Effector memory CD4-positive, alpha-beta T cell (primary cell): ENCODE measurements at regions not wholly inside any gene's neighbourhood (a gene's known extent, or its start where the extent isn't known, plus 50 kb on each side); places are given as distances from the start of the nearest gene placed in this dataset.
"Not testable (repeated sequence)": the region's sequence is repeated elsewhere in the genome, so short reads cannot be mapped to it uniquely, and the experiment has no call there.

Experiments
- DNase-seq, 3 donors: peaks; one replicate each; pipeline ENCODE4 v3.0.0-alpha.2; 2020
- H3K27ac ChIP-seq: 2 replicates; pipeline ENCODE4 v1.7.0; 2013; ENCODE audit warnings: mild to moderate bottlenecking, low read length, moderate library complexity; ENCODE audit not compliant: insufficient read depth, poor library complexity, severe bottlenecking
- H3K27me3 ChIP-seq: replicated peaks from 2 replicates; pipeline ENCODE4 v1.7.0; 2013; ENCODE audit warnings: mild to moderate bottlenecking, low read length; ENCODE audit not compliant: insufficient read depth, control insufficient read depth, poor library complexity, severe bottlenecking
- H3K36me3 ChIP-seq: 2 replicates; pipeline ENCODE4 v1.7.0; 2013; ENCODE audit warnings: mild to moderate bottlenecking, low read length, moderate library complexity; ENCODE audit not compliant: control insufficient read depth, insufficient read depth
- H3K4me1 ChIP-seq: 2 replicates; pipeline ENCODE4 v1.7.0; 2013; ENCODE audit warnings: low read length, mild to moderate bottlenecking; ENCODE audit not compliant: control insufficient read depth, insufficient read depth, poor library complexity, severe bottlenecking
- H3K4me3 ChIP-seq: 2 replicates; pipeline ENCODE4 v1.7.0; 2013; ENCODE audit warnings: low read length, low read depth, mild to moderate bottlenecking; ENCODE audit not compliant: insufficient read depth, poor library complexity, severe bottlenecking
- H3K9me3 ChIP-seq: 2 replicates; pipeline ENCODE4 v1.7.0; 2013; ENCODE audit warnings: mild to moderate bottlenecking, low read length, moderate library complexity; ENCODE audit not compliant: control insufficient read depth

DNA sequence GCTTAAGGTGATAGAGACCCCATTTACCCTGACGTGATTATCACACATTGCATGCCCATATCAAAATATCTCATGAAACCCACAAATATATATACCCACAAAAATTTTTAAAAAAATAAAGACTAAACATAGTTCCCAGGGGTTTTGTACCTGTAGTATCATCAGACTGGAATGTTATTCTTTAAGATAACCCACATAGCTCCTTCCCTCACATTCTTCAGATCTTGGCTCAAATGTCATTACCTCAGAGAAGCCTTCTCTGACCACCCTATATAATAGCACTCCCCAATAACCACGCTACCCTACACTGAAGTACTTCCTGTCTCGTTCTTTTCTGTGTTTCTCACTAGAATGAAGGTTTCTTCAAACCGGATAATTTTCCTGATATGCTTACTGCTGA lies 138.3 kb upstream of the SNX7 start:
- H3K9me3 ChIP-seq: no peaks in the 10 kb centered on the region
- no peaks in the 10 kb centered on the region for H3K27me3 ChIP-seq
- H3K36me3 ChIP-seq: no peaks in the 10 kb centered on the region
- DNase-seq: no peak
- H3K27ac ChIP-seq: no peak overlapping the region
- H3K4me3 ChIP-seq: no peak overlapping the region
- no peaks in the 10 kb centered on the region for H3K4me1 ChIP-seq

DNA sequence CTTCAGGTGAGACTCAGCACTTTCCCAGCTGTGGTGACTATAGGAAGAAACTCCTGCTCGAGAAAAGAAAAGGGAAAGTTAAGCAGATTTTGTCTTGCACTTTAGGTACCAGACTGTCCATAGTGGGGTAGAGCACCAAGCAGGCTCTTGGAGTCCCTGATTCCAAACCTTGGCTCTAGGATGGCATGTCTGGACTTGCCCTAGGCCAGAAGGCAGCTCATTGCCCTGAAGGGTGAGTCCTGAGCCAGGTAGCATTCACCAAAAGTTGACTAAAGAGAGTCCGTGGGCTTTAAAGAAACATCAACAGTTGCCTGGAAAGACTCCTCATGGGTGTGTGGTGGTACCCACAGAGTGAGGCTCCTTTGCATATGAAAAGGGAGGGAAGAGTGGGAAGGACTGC lies 145.2 kb upstream of the SNX7 start:
- no peaks in the 10 kb centered on the region for H3K27me3 ChIP-seq
- no peak overlapping the region for H3K4me3 ChIP-seq
- H3K4me1 ChIP-seq: no peaks in the 10 kb centered on the region
- no peaks in the 10 kb centered on the region for H3K9me3 ChIP-seq
- H3K36me3 ChIP-seq: no peaks in the 10 kb centered on the region
- DNase-seq: no peak
- no peak overlapping the region for H3K27ac ChIP-seq

DNA sequence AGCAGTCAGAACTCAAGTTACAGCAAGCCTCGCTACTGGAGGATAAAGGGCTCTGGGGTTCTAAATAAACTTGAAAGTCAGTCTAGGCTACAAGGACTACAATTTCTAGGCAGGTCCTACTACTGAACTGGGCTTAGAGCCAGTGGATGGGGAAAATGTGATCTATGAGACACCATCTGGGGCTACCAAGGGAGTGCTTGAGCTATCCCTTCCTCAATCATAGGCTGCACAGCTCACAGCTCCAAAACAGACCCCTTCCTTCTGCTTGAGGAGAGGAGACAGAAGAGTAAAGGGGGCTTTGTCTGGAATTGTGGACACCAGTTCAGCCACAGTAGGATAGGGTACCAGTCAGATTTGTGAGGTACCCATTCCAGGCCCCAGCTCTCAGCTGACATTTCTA lies 145.8 kb upstream of the SNX7 start:
- Histone ChIP-seq H3K4me1 (no peaks in the 10 kb centered on the region), H3K9me3 (no peaks in the 10 kb centered on the region), H3K27ac (no peak overlapping the region), H3K27me3 (no peaks in the 10 kb centered on the region), H3K4me3 (no peak overlapping the region), H3K36me3 (no peaks in the 10 kb centered on the region)
- DNase-seq: no peak

DNA sequence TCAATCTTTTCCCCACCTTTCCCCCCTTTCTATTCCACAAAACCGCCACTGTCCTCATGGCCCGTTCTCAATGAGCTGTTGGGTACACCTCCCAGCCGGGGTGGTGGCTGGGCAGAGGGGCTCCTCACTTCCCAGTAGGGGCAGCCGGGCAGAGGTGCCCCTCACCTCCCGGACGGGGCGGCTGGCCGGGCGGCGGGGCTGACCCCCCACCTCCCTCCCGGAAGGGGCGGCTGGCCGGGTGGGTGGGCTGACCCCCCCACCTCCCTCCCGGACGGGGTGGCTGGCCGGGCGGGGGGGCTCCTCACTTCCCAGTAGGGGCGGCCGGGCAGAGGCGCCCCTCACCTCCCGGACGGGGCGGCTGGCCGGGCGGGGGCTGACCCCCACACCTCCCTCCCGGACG lies 149.3 kb upstream of the SNX7 start:
- H3K9me3 ChIP-seq, DNase-seq: not testable (repeated sequence)

DNA sequence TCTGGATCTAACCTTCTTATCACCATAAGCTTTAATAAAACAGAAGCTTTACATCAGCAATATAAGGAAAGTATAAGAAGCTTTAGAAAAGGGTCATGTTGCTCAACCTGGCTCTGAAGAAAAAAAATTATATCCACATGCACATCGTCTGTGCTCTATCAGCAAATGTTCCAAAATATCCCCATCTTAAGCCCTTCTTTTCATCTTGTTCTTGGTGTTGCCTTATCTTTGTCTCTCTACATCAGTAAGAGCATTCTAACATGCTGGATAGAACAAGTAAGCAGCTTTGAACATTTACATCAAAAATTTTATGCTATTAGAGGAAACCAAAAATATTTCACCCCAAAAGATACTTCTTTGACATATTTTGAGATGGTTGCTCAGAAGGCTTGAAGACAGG lies 157.8 kb upstream of the SNX7 start:
- H3K36me3 ChIP-seq: no peaks in the 10 kb centered on the region
- H3K27ac ChIP-seq: no peak overlapping the region
- no peak for DNase-seq
- no peaks in the 10 kb centered on the region for H3K9me3 ChIP-seq
- H3K27me3 ChIP-seq: no peaks in the 10 kb centered on the region
- no peaks in the 10 kb centered on the region for H3K4me1 ChIP-seq
- H3K4me3 ChIP-seq: no peak overlapping the region

More for the DNA sequence above, 149.3 kb upstream of the SNX7 start:
- H3K27me3 ChIP-seq, H3K27ac ChIP-seq, H3K4me3 ChIP-seq, H3K4me1 ChIP-seq, H3K36me3 ChIP-seq: not testable (repeated sequence)

DNA sequence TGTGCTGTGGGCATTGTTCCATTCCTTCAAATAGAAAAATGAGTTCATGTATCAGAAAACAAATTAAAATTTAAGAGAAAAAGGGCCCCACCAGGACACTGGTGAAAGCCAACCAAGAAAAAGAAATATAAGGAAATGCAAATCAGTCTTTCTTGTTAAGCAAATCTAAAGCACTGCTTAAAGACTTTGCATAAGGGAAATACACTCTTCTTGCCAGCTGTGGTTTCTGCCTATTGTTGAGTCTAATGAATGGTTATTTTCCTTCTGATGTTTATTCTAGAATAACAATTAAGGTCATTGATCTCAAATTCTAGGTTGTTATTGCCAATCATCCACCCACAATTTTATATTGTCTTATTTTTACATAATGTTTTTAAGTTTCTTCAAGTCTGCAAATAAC lies 158.6 kb upstream of the SNX7 start:
- H3K4me3 ChIP-seq: no peak overlapping the region
- H3K27me3 ChIP-seq: no peaks in the 10 kb centered on the region
- H3K36me3 ChIP-seq: no peaks in the 10 kb centered on the region
- H3K4me1 ChIP-seq: no peaks in the 10 kb centered on the region
- H3K9me3 ChIP-seq: no peaks in the 10 kb centered on the region
- H3K27ac ChIP-seq: no peak overlapping the region
- DNase-seq: no peak

DNA sequence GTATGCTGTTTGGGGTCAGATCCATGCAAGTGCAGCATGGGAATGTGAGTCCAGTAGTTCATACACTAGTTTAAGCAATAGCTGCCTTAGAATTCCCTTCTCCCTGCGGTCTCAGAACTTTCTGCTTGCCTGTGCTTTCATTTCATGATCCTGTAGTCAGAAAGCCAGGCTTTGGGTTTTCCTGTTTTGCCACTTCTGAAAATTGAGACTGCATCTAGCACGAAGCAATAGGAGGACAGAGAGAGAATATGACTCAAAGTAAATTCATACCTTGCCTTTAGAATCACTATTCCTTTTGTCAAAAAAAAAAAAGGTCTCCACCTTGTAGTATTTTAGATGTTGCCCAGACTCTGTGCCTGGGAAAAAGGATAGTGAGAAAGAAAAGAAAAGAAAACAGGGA lies 161.2 kb upstream of the SNX7 start:
- Histone ChIP-seq H3K27ac (no peak overlapping the region), H3K9me3 (no peaks in the 10 kb centered on the region), H3K4me1 (no peaks in the 10 kb centered on the region), H3K36me3 (no peaks in the 10 kb centered on the region), H3K27me3 (no peaks in the 10 kb centered on the region), H3K4me3 (no peak overlapping the region)
- no peak for DNase-seq

DNA sequence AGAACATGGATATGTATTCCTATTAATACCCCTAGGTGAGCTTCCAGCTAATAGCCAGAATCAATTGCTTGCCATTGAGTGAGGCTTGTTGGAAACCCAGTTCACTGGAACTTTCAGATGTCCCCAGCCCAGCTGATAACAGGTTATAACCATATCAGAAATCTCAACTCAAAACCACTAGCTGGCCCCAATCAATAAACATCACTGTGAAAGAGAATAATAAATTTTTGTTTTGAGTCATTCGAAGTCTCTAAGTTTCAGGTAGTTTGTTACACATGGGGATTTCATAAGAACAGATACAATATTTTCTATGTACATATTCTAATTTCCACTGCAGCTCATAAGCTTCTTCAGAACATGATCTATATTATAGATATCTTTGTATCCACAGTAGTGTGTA lies 162.9 kb upstream of the SNX7 start:
- no peaks in the 10 kb centered on the region for H3K9me3 ChIP-seq
- DNase-seq: no peak
- H3K27ac ChIP-seq: no peak overlapping the region
- H3K4me1 ChIP-seq: no peaks in the 10 kb centered on the region
- no peaks in the 10 kb centered on the region for H3K27me3 ChIP-seq
- no peaks in the 10 kb centered on the region for H3K36me3 ChIP-seq
- no peak overlapping the region for H3K4me3 ChIP-seq

DNA sequence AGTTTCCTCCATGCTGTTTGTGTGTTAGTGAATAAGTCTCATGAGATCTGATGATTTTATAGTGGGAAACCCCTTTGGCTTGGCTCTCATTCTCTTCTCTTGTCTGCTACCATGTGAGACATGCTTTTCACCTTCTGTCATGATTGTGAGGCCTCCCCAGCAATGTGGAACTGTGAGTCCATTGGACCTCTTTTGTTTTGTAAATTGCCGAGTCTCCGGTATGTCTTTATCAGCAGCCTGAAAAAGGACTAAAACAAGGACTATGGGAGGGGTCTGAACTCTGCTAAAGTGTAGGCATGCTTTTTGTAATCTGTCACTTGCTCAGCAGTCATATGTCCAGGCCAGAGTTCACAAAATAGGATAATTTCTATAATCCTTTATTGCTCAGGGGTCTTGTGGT lies 164.0 kb upstream of the SNX7 start:
- no peaks in the 10 kb centered on the region for H3K27me3 ChIP-seq
- DNase-seq: no peak
- no peaks in the 10 kb centered on the region for H3K4me1 ChIP-seq
- no peak overlapping the region for H3K27ac ChIP-seq
- H3K36me3 ChIP-seq: no peaks in the 10 kb centered on the region
- no peak overlapping the region for H3K4me3 ChIP-seq
- no peaks in the 10 kb centered on the region for H3K9me3 ChIP-seq

DNA sequence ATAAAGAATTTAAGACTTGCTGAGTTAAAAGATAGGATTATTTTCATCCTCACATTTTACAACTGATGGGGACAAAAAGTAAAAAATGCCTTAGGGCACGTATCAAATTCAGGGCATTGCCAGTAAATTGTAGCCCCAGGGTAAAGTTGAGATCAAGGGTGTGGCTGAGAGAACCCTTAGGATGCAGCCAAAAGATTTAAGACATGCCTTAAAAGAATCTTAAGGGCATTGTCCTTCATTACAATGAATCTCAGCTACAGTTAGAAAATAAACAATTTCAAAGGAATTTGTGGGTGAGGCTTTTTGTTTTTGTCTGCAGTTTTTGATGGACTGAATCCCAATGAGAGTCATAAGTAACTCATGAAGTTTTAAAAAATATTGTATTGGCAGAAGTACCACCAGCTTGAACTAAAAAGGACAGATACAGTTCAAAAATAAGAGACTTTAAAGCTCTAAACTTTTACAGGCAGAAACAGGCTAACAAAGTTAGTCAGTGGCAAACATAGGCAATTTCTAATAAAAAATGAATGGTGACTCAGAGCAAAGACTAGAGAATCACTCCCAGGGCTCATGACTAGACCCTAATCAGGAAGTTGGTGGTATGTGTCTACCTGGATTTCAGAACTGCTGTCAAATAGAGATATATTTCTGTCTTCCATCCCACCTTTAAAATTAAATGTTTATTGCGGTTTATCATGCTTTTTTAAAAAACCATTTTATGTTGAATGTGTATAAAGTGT lies 165.1 kb upstream of the SNX7 start:
- H3K27me3 ChIP-seq: no peaks in the 10 kb centered on the region
- H3K27ac ChIP-seq: no peak overlapping the region
- H3K9me3 ChIP-seq: no peaks in the 10 kb centered on the region
- H3K4me3 ChIP-seq: no peak overlapping the region
- H3K4me1 ChIP-seq: no peaks in the 10 kb centered on the region
- DNase-seq: no peak
- H3K36me3 ChIP-seq: no peaks in the 10 kb centered on the region
